Endothelial cell of umbilical vein (primary cell): ENCODE measurements at regions not wholly inside any gene's neighbourhood (a gene's known extent, or its start where the extent isn't known, plus 50 kb on each side); places are given as distances from the start of the nearest gene placed in this dataset.

Experiments
- BruUV-seq: library from RNA; stranded (reverse); fragments of 400-500 nt; replicated peaks from 2 replicates; lab custom pipeline; 2021; lab: Mats Ljungman, UMichigan
- CTCF ChIA-PET: fragments of 300-600, 350-600 bp; sonication (Branson Sonifier 250); formaldehyde crosslinking; loops from one replicate; lab custom pipeline; 2021; ENCODE audit warnings: antibody characterized with exemption, inconsistent platforms; lab: Charles Lee
- POLR2A ChIA-PET: fragments of 300-600, 350-600 bp; sonication (Branson Sonifier 250); formaldehyde crosslinking; loops from one replicate; lab custom pipeline; 2021; ENCODE audit warnings: antibody characterized with exemption, inconsistent platforms; lab: Charles Lee
- DNase-seq: peaks from one replicate; pipeline ENCODE4 v3.0.0-alpha.2; 2011; ENCODE audit warnings: low read depth, low spot score
- FAIRE-seq: peaks from 2 replicates; lab custom pipeline; 2011; peaks lifted over from hg19 to GRCh38; lab: Jason Lieb, UNC
- H2AFZ ChIP-seq: 2 replicates; pipeline ENCODE4 v1.6.0; 2012; ENCODE audit warnings: low read depth, low read length, control low read depth, inconsistent platforms
- H3K27ac ChIP-seq: 2 replicates; pipeline ENCODE4 v1.5.1; 2011; ENCODE audit warnings: low read depth, mild to moderate bottlenecking, control low read depth, low read length, moderate library complexity; ENCODE audit not compliant: insufficient read depth
- H3K27me3 ChIP-seq, 2 experiments: 2 replicates each; pipeline versions ENCODE4 v1.6.0 to v1.6.1; 2011; ENCODE audit warnings: low read length in 2 of 2, mixed read lengths in 1 of 2; ENCODE audit not compliant: control insufficient read depth in 2 of 2, insufficient read depth in 2 of 2
- H3K36me3 ChIP-seq, 2 experiments: 2 replicates in 1 of 2; 3 replicates in 1 of 2; pipeline ENCODE4 v1.5.1; 2011; ENCODE audit warnings: low read length in 2 of 2, mild to moderate bottlenecking in 1 of 2, moderate library complexity in 1 of 2; ENCODE audit not compliant: control insufficient read depth in 2 of 2, insufficient read depth in 2 of 2; ENCODE audit errors: extremely low read depth in 1 of 2
- H3K4me1 ChIP-seq: 3 replicates; pipeline ENCODE4 v1.5.1; 2011; ENCODE audit warnings: mild to moderate bottlenecking, low read length; ENCODE audit not compliant: control insufficient read depth, insufficient read depth; ENCODE audit errors: extremely low read depth
- H3K4me2 ChIP-seq: 2 replicates; pipeline ENCODE4 v1.6.1; 2011; ENCODE audit warnings: low read length, control low read depth, mixed read lengths; ENCODE audit not compliant: insufficient read depth
- H3K4me3 ChIP-seq, 3 experiments: fragments of 200-600 bp in 1 of 3; sonication (generic), shearing (Covaris generic) in 1 of 3; replicated peaks in 1 of 3; 2 replicates each; pipeline ENCODE4 v1.5.1; 2011 to 2016; ENCODE audit warnings: control low read depth in 3 of 3, low read length in 3 of 3, mild to moderate bottlenecking in 2 of 3, inconsistent platforms in 1 of 3, low read depth in 1 of 3, moderate library complexity in 1 of 3; ENCODE audit not compliant: insufficient read depth in 1 of 3
- H3K79me2 ChIP-seq: 2 replicates; pipeline ENCODE4 v1.6.0; 2012; ENCODE audit warnings: low read length, inconsistent platforms; ENCODE audit not compliant: control insufficient read depth, insufficient read depth
- H3K9ac ChIP-seq: replicated peaks from 2 replicates; pipeline ENCODE3; 2011; ENCODE audit warnings: low read length, control low read depth; ENCODE audit not compliant: insufficient read depth; ENCODE audit errors: extremely low read depth
- H3K9me1 ChIP-seq: replicated peaks from 3 replicates; pipeline ENCODE4 v1.6.0; 2011; ENCODE audit warnings: mild to moderate bottlenecking, low read length; ENCODE audit not compliant: control insufficient read depth, insufficient read depth; ENCODE audit errors: extremely low read depth
- H3K9me3 ChIP-seq: replicated peaks from 2 replicates; pipeline ENCODE4 v1.5.1; 2012; ENCODE audit warnings: low read length, inconsistent platforms; ENCODE audit not compliant: control insufficient read depth, insufficient read depth
- H4K20me1 ChIP-seq: replicated peaks from 2 replicates; pipeline ENCODE3; 2011; ENCODE audit warnings: mild to moderate bottlenecking, low read length; ENCODE audit not compliant: control insufficient read depth, insufficient read depth; ENCODE audit errors: extremely low read depth
- CTCF ChIP-seq, 2 donors: IDR thresholded peaks; 1 replicate in 1 of 2; 2 replicates in 1 of 2; pipeline ENCODE4 v1.5.1; 2011; ENCODE audit warnings: low read length in 2 of 2, mild to moderate bottlenecking in 2 of 2, moderate library complexity in 2 of 2, control low read depth in 1 of 2, inconsistent platforms in 1 of 2, low read depth in 1 of 2; ENCODE audit not compliant: insufficient read depth in 1 of 2; ENCODE audit errors: extremely low read depth in 1 of 2
- EZH2 ChIP-seq: IDR thresholded peaks from 2 replicates; pipeline ENCODE4 v1.6.1; 2012; ENCODE audit warnings: borderline replicate concordance, low read depth, mild to moderate bottlenecking, moderate library complexity, low read length, inconsistent platforms; ENCODE audit not compliant: severe bottlenecking
- FOS ChIP-seq: IDR thresholded peaks from 2 replicates; pipeline ENCODE4 v1.6.1; 2011; ENCODE audit warnings: mild to moderate bottlenecking, low read length, moderate library complexity, borderline replicate concordance; ENCODE audit not compliant: insufficient read depth
- GATA2 ChIP-seq: IDR thresholded peaks from 2 replicates; pipeline ENCODE4 v1.7.0; 2011; ENCODE audit warnings: low read depth, mild to moderate bottlenecking, moderate library complexity, mixed read lengths, low read length; ENCODE audit not compliant: insufficient read length, insufficient read depth
- JUN ChIP-seq: IDR thresholded peaks from 2 replicates; pipeline ENCODE4 v1.6.1; 2011; ENCODE audit warnings: borderline replicate concordance, low read depth; ENCODE audit not compliant: insufficient read length, insufficient read depth
- MAX ChIP-seq: IDR thresholded peaks from 2 replicates; pipeline ENCODE4 v1.6.1; 2011; ENCODE audit not compliant: insufficient read depth, insufficient read length
- MYC ChIP-seq: IDR thresholded peaks from one replicate; pipeline ENCODE4 v1.6.1; 2011; ENCODE audit warnings: mild to moderate bottlenecking, low read depth, low read length
- POLR2A ChIP-seq: IDR thresholded peaks from 2 replicates; pipeline ENCODE4 v1.6.1; 2012; ENCODE audit warnings: low read depth, mild to moderate bottlenecking, control low read depth, low read length
- POLR2AphosphoS5 ChIP-seq: IDR thresholded peaks from 2 replicates; pipeline ENCODE4 v1.6.1; 2012; ENCODE audit warnings: low read depth, mild to moderate bottlenecking, control low read depth, low read length, moderate library complexity; ENCODE audit not compliant: insufficient read depth
- dilution Hi-C: fragments of 300-500 bp; cut with MboI; formaldehyde crosslinking; loops from one replicate; pipeline ENCODE4 v1.15.0; 2019; ENCODE audit warnings: low sequenced_read_pairs; ENCODE audit not compliant: extremely low pct_ligation_motif_present
- intact Hi-C: fragments of 100-400 bp; cut with micrococcal nuclease; formaldehyde crosslinking; loops from one replicate; pipeline ENCODE4 v1.10.0; 2022

- H2AFZ ChIP-seq = no peak overlapping the region
- H3K4me1 ChIP-seq = no peaks in the 10 kb centered on the region
- TF ChIP-seq GATA2 (no peak), FOS (no peak), MAX (no peak), JUN (no peak), POLR2AphosphoS5 (no peak), EZH2 (no peak), CTCF (IDR thresholded peaks at IDR 0.05; ENCODE audit: extremely low read depth in 1 of 2, insufficient read depth in 1 of 2, low read depth in 1 of 2, low read length in 2 of 2) (no peak), POLR2A (no peak), MYC (no peak)
- DNase-seq (no peak), FAIRE-seq (no peak)
- H4K20me1 ChIP-seq = no peaks in the 10 kb centered on the region
- peaks cover 9% of the 10 kb centered on the region for H3K9me3 ChIP-seq
- H3K36me3 ChIP-seq = no peaks in the 10 kb centered on the region
- intact Hi-C loops = no loop called here
- no peaks in the 10 kb centered on the region for H3K9me1 ChIP-seq
- no peak overlapping the region for H3K4me3 ChIP-seq
- no peak overlapping the region for H3K4me2 ChIP-seq
- ChIA-PET POLR2A (no interaction called here), CTCF (no interaction called here)
- H3K9ac ChIP-seq = no peak overlapping the region
- no peaks in the 10 kb centered on the region for H3K79me2 ChIP-seq
- no peaks in the 10 kb centered on the region for H3K27me3 ChIP-seq
- dilution Hi-C loops = no loop called here
- no TSS peak for BruUV-seq
- no peak overlapping the region for H3K27ac ChIP-seq
These were observed 1141.8 kb upstream of the AUTS2 start for GRCh38 chr7:68456469-68456868.
